CD4-positive, alpha-beta T cell treated with Interleukin-6 for 4 hours (primary cell): ENCODE measurements at regions not wholly inside any gene's neighbourhood (a gene's known extent, or its start where the extent isn't known, plus 50 kb on each side); places are given as distances from the start of the nearest gene placed in this dataset.

ENCODE experiments used
- DNase-seq: peaks from one replicate; pipeline ENCODE4 v3.0.0-alpha.2; 2020; ENCODE audit warnings: mixed read lengths

- DNase-seq: no peak
Measured at GRCh38 chr13:34647379-34648150, 294.5 kb upstream of the NBEA start.

GRCh38 chr13:34654203-34654602 is 287.9 kb upstream of the NBEA start:
- DNase-seq: no peak

GRCh38 chr13:34654647-34655046 is 287.4 kb upstream of the NBEA start:
- DNase-seq: no peak

- DNase-seq: no peak
Measured at GRCh38 chr13:34655554-34655953, 286.5 kb upstream of the NBEA start.

- no peak for DNase-seq
Measured at GRCh38 chr13:34657716-34658115, 284.4 kb upstream of the NBEA start.

- no peak for DNase-seq
Measured at GRCh38 chr13:34667286-34668218, 274.5 kb upstream of the NBEA start.

- no peak for DNase-seq
Measured at GRCh38 chr13:34671137-34671536, 270.9 kb upstream of the NBEA start.

GRCh38 chr13:34672631-34673030 is 269.4 kb upstream of the NBEA start:
- DNase-seq: no peak

GRCh38 chr13:34675626-34676025 is 266.4 kb upstream of the NBEA start:
- no peak for DNase-seq

- DNase-seq: no peak
Measured at GRCh38 chr13:34678154-34678553, 263.9 kb upstream of the NBEA start.

GRCh38 chr13:34681405-34681955 is 260.6 kb upstream of the NBEA start:
- DNase-seq: no peak

GRCh38 chr13:34695063-34695462 is 247.0 kb upstream of the NBEA start:
- DNase-seq: no peak

GRCh38 chr13:34696296-34696695 is 245.8 kb upstream of the NBEA start:
- no peak for DNase-seq

- no peak for DNase-seq
Measured at GRCh38 chr13:34696741-34697140, 245.3 kb upstream of the NBEA start.

- no peak for DNase-seq
Measured at GRCh38 chr13:34698945-34699344, 243.1 kb upstream of the NBEA start.

- no peak for DNase-seq
Measured at GRCh38 chr13:34700155-34700554, 241.9 kb upstream of the NBEA start.

GRCh38 chr13:34701919-34702318 is 240.2 kb upstream of the NBEA start:
- no peak for DNase-seq

GRCh38 chr13:34708566-34709313 is 233.3 kb upstream of the NBEA start:
- DNase-seq: no peak

- no peak for DNase-seq
Measured at GRCh38 chr13:34719060-34719875, 222.8 kb upstream of the NBEA start.

GRCh38 chr13:34720618-34721017 is 221.5 kb upstream of the NBEA start:
- DNase-seq: no peak

- no peak for DNase-seq
Measured at GRCh38 chr13:34721631-34722595, 220.2 kb upstream of the NBEA start.
